ENCODE measurements at regions not wholly inside any gene's neighbourhood (a gene's known extent, or its start where the extent isn't known, plus 50 kb on each side); places are given as distances from the start of the nearest gene placed in this dataset.

GRCh38 chr4:53956454-53956853, 108.0 kb downstream of the CHIC2 start:
- TF ChIP-seq CTCF (IDR thresholded peaks at IDR 0.05) (no peak), POLR2A (IDR thresholded peaks at IDR 0.05) (no peak)
